PFSK-1 (cell line): ENCODE measurements at regions not wholly inside any gene's neighbourhood (a gene's known extent, or its start where the extent isn't known, plus 50 kb on each side); places are given as distances from the start of the nearest gene placed in this dataset.

ENCODE experiments used
- FOXP2 ChIP-seq: optimal IDR thresholded peaks from 2 replicates; pipeline ENCODE3; 2011; ENCODE audit warnings: borderline replicate concordance, control low read depth, inconsistent platforms; ENCODE audit not compliant: insufficient read depth; ENCODE audit errors: extremely low read length, extremely low read depth
- POLR2AphosphoS5 ChIP-seq: IDR thresholded peaks from 2 replicates; pipeline ENCODE4 v1.6.1; 2012; ENCODE audit warnings: low read depth, mild to moderate bottlenecking, control low read depth, low read length, moderate library complexity
- REST ChIP-seq, 2 experiments: IDR thresholded peaks; 2 replicates each; pipeline versions ENCODE4 v1.6.1 to v1.8.0; 2011 to 2012; ENCODE audit warnings: low read depth in 2 of 2, low read length in 2 of 2, control low read depth in 1 of 2, inconsistent platforms in 1 of 2, mild to moderate bottlenecking in 1 of 2, moderate library complexity in 1 of 2; ENCODE audit not compliant: insufficient read depth in 1 of 2
- SIN3A ChIP-seq: IDR thresholded peaks from 2 replicates; pipeline ENCODE4 v1.6.1; 2012; ENCODE audit warnings: mild to moderate bottlenecking, low read length, moderate library complexity, borderline replicate concordance; ENCODE audit not compliant: insufficient read depth
- TAF1 ChIP-seq: IDR thresholded peaks from 2 replicates; pipeline ENCODE4 v1.6.1; 2012; ENCODE audit warnings: low read length, control low read depth, borderline replicate concordance; ENCODE audit not compliant: insufficient read depth

- no peak for TF ChIP-seq TAF1
- no peak for TF ChIP-seq POLR2AphosphoS5
- TF ChIP-seq SIN3A: no peak
- no peak for TF ChIP-seq FOXP2
- TF ChIP-seq REST (IDR thresholded peaks at IDR 0.05; ENCODE audit: insufficient read depth in 1 of 2, low read depth in 2 of 2, low read length in 2 of 2): no peak
These were observed 361.8 kb downstream of the MFSD1 start for GRCh38 chr3:159163656-159164055.

- TF ChIP-seq REST (IDR thresholded peaks at IDR 0.05; ENCODE audit: insufficient read depth in 1 of 2, low read depth in 2 of 2, low read length in 2 of 2): no peak
- no peak for TF ChIP-seq POLR2AphosphoS5
- TF ChIP-seq FOXP2: no peak
- TF ChIP-seq SIN3A: no peak
- TF ChIP-seq TAF1: no peak
These were observed 364.1 kb downstream of the MFSD1 start for GRCh38 chr3:159165961-159166360.

- no peak for TF ChIP-seq TAF1
- no peak for TF ChIP-seq REST (IDR thresholded peaks at IDR 0.05; ENCODE audit: insufficient read depth in 1 of 2, low read depth in 2 of 2, low read length in 2 of 2)
- TF ChIP-seq POLR2AphosphoS5: no peak
- no peak for TF ChIP-seq FOXP2
- no peak for TF ChIP-seq SIN3A
These were observed 365.2 kb downstream of the MFSD1 start for GRCh38 chr3:159166899-159167586.

- TF ChIP-seq FOXP2 (no peak), TAF1 (no peak), POLR2AphosphoS5 (no peak), SIN3A (no peak), REST (IDR thresholded peaks at IDR 0.05; ENCODE audit: insufficient read depth in 1 of 2, low read depth in 2 of 2, low read length in 2 of 2) (no peak)
These were observed 366.9 kb downstream of the MFSD1 start for GRCh38 chr3:159168788-159169187.

- TF ChIP-seq FOXP2 (no peak), TAF1 (no peak), REST (IDR thresholded peaks at IDR 0.05; ENCODE audit: insufficient read depth in 1 of 2, low read depth in 2 of 2, low read length in 2 of 2) (no peak)
These were observed 368.0 kb downstream of the MFSD1 start for GRCh38 chr3:159169828-159170227.
